SK-N-SH treated with all-trans-retinoic acid at 6 μM for 48 hours (cell line): ENCODE measurements at regions not wholly inside any gene's neighbourhood (a gene's known extent, or its start where the extent isn't known, plus 50 kb on each side); places are given as distances from the start of the nearest gene placed in this dataset.
"Not testable (repeated sequence)": the region's sequence is repeated elsewhere in the genome, so short reads cannot be mapped to it uniquely, and the experiment has no call there.

Experiments
- ATAC-seq: fragments of 200-7000 bp; cut with Tn5 transposase; 3 replicates; pipeline ENCODE4 v1.9.1; 2020; ENCODE audit warnings: mild to moderate bottlenecking, moderate library complexity
- CREB5 ChIP-seq: fragments of 250-450 bp; sonication (Bioruptor Pico); IDR thresholded peaks from 2 replicates; pipeline ENCODE4 v1.5.1; 2020; ENCODE audit warnings: low read depth, mild to moderate bottlenecking, moderate library complexity
- CSDC2 ChIP-seq: fragments of 250-450 bp; sonication (Bioruptor Pico); IDR thresholded peaks from 2 replicates; pipeline ENCODE4 v1.5.0; 2020; ENCODE audit warnings: mild to moderate bottlenecking, moderate library complexity
- ESRRG ChIP-seq: fragments of 250-450 bp; sonication (Bioruptor Pico); IDR thresholded peaks from 2 replicates; pipeline ENCODE4 v1.6.1; 2021; ENCODE audit warnings: mild to moderate bottlenecking
- GLIS3 ChIP-seq: fragments of 250-450 bp; sonication (Bioruptor Pico); IDR thresholded peaks from 2 replicates; pipeline ENCODE4 v1.5.0; 2020; ENCODE audit warnings: mild to moderate bottlenecking, moderate library complexity
- ISL1 ChIP-seq: fragments of 250-450 bp; sonication (Bioruptor Pico); IDR thresholded peaks from 2 replicates; pipeline ENCODE4 v2.1.2; 2022; ENCODE audit warnings: mild to moderate bottlenecking, moderate library complexity
- OSR1 ChIP-seq: fragments of 250-450 bp; sonication (Bioruptor Pico); IDR thresholded peaks from 2 replicates; pipeline ENCODE4 v1.8.0; 2022; ENCODE audit warnings: moderate library complexity, mild to moderate bottlenecking, inconsistent platforms
- PPARA ChIP-seq: fragments of 250-450 bp; sonication (Bioruptor Pico); IDR thresholded peaks from 2 replicates; pipeline ENCODE4 v1.5.0; 2020; ENCODE audit warnings: mild to moderate bottlenecking, borderline replicate concordance
- RARB ChIP-seq: fragments of 250-450 bp; sonication (Bioruptor Pico); IDR thresholded peaks from 2 replicates; pipeline ENCODE4 v1.8.0; 2021; ENCODE audit warnings: mild to moderate bottlenecking, moderate library complexity
- SNAI2 ChIP-seq: fragments of 250-450 bp; sonication (Bioruptor Pico); IDR thresholded peaks from 2 replicates; pipeline ENCODE4 v1.5.0; 2020; ENCODE audit warnings: mild to moderate bottlenecking, moderate library complexity
- TCF4 ChIP-seq: fragments of 250-450 bp; sonication (Bioruptor Pico); IDR thresholded peaks from 2 replicates; pipeline ENCODE4 v1.8.0; 2021; ENCODE audit warnings: mild to moderate bottlenecking, moderate library complexity, borderline replicate concordance
- TOX ChIP-seq: fragments of 250-450 bp; sonication (Bioruptor Pico); IDR thresholded peaks from 2 replicates; pipeline ENCODE4 v1.8.0; 2021; ENCODE audit warnings: mild to moderate bottlenecking, moderate library complexity, borderline replicate concordance
- ZC3H10 ChIP-seq: fragments of 250-450 bp; sonication (Bioruptor Pico); IDR thresholded peaks from 2 replicates; pipeline ENCODE4 v1.5.1; 2021; ENCODE audit warnings: mild to moderate bottlenecking, moderate library complexity
- ZFP3 ChIP-seq: fragments of 250-450 bp; sonication (Bioruptor Pico); IDR thresholded peaks from 2 replicates; pipeline ENCODE4 v1.5.0; 2020; ENCODE audit warnings: mild to moderate bottlenecking, moderate library complexity
- ZNF565 ChIP-seq: fragments of 450-650 bp; formaldehyde crosslinking; conservative IDR thresholded peaks from 2 replicates; pipeline ENCODE4 v1.5.0; 2020; ENCODE audit warnings: low read depth, mild to moderate bottlenecking, moderate library complexity
- ZNF70 ChIP-seq: fragments of 450-650 bp; formaldehyde crosslinking; IDR thresholded peaks from 2 replicates; pipeline ENCODE4 v1.5.0; 2020; ENCODE audit warnings: mild to moderate bottlenecking, moderate library complexity
- TF ChIP-seq, protein P1 (sequence below): fragments of 250-450 bp; sonication (Bioruptor Pico); IDR thresholded peaks from 2 replicates; pipeline ENCODE4 v1.8.0; 2021; ENCODE audit warnings: low read depth, mild to moderate bottlenecking, moderate library complexity, borderline replicate concordance
- TF ChIP-seq, protein P2 (sequence below): fragments of 250-450 bp; sonication (Bioruptor Pico); IDR thresholded peaks from 2 replicates; pipeline ENCODE4 v1.8.0; 2020; ENCODE audit warnings: mild to moderate bottlenecking, moderate library complexity, borderline replicate concordance
- TF ChIP-seq, protein P3 (sequence below): fragments of 250-450 bp; sonication (Bioruptor Pico); IDR thresholded peaks from 2 replicates; pipeline ENCODE4 v1.5.1; 2021; ENCODE audit warnings: mild to moderate bottlenecking, moderate library complexity
- TF ChIP-seq, protein P4 (sequence below): fragments of 250-450 bp; sonication (Bioruptor Pico); IDR thresholded peaks from 2 replicates; pipeline ENCODE4 v1.5.0; 2020; ENCODE audit warnings: mild to moderate bottlenecking, moderate library complexity

DNA sequence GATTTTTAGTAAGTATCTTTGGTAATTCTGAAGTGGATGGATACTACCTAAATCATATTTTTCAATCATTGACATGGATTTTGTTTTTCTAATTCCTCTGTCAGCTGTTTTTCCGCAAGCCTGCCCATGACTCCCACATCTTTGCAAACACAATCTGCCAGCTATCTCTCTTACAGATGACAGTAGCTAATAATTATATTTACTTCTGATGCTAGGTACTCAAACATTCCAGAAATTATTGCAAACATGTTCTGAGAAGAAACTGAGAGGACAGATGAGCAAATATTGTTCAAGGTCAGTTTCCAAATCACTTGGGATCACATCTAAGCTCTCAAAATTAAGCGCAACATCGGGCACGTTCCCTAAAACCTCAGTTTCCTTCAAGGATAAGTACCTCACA, 270.0 kb upstream of the CDH19 start:
- TF ChIP-seq PPARA (CRISPR knock-in tag) (no peak), RARB (CRISPR knock-in tag) (no peak), ZNF70 (CRISPR knock-in tag) (no peak), SNAI2 (no peak), TOX (CRISPR knock-in tag) (no peak), TCF4 (CRISPR knock-in tag) (no peak), ISL1 (CRISPR knock-in tag) (no peak), CREB5 (CRISPR knock-in tag) (no peak), ESRRG (CRISPR knock-in tag) (no peak), OSR1 (CRISPR knock-in tag) (no peak), ZFP3 (CRISPR knock-in tag) (no peak), ZNF565 (CRISPR knock-in tag) (no peak), ZC3H10 (no peak), GLIS3 (CRISPR knock-in tag) (no peak)
- TF ChIP-seq, protein P1, sequence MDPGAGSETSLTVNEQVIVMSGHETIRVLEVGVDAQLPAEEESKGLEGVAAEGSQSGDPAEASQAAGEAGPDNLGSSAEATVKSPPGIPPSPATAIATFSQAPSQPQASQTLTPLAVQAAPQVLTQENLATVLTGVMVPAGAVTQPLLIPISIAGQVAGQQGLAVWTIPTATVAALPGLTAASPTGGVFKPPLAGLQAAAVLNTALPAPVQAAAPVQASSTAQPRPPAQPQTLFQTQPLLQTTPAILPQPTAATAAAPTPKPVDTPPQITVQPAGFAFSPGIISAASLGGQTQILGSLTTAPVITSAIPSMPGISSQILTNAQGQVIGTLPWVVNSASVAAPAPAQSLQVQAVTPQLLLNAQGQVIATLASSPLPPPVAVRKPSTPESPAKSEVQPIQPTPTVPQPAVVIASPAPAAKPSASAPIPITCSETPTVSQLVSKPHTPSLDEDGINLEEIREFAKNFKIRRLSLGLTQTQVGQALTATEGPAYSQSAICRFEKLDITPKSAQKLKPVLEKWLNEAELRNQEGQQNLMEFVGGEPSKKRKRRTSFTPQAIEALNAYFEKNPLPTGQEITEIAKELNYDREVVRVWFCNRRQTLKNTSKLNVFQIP (CRISPR knock-in tag) = no peak
- TF ChIP-seq, protein P2, sequence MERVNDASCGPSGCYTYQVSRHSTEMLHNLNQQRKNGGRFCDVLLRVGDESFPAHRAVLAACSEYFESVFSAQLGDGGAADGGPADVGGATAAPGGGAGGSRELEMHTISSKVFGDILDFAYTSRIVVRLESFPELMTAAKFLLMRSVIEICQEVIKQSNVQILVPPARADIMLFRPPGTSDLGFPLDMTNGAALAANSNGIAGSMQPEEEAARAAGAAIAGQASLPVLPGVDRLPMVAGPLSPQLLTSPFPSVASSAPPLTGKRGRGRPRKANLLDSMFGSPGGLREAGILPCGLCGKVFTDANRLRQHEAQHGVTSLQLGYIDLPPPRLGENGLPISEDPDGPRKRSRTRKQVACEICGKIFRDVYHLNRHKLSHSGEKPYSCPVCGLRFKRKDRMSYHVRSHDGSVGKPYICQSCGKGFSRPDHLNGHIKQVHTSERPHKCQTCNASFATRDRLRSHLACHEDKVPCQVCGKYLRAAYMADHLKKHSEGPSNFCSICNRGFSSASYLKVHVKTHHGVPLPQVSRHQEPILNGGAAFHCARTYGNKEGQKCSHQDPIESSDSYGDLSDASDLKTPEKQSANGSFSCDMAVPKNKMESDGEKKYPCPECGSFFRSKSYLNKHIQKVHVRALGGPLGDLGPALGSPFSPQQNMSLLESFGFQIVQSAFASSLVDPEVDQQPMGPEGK (CRISPR knock-in tag) = no peak
- TF ChIP-seq, protein P3, sequence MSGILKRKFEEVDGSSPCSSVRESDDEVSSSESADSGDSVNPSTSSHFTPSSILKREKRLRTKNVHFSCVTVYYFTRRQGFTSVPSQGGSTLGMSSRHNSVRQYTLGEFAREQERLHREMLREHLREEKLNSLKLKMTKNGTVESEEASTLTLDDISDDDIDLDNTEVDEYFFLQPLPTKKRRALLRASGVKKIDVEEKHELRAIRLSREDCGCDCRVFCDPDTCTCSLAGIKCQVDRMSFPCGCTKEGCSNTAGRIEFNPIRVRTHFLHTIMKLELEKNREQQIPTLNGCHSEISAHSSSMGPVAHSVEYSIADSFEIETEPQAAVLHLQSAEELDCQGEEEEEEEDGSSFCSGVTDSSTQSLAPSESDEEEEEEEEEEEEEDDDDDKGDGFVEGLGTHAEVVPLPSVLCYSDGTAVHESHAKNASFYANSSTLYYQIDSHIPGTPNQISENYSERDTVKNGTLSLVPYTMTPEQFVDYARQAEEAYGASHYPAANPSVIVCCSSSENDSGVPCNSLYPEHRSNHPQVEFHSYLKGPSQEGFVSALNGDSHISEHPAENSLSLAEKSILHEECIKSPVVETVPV (CRISPR knock-in tag) = no peak
- TF ChIP-seq, protein P4, sequence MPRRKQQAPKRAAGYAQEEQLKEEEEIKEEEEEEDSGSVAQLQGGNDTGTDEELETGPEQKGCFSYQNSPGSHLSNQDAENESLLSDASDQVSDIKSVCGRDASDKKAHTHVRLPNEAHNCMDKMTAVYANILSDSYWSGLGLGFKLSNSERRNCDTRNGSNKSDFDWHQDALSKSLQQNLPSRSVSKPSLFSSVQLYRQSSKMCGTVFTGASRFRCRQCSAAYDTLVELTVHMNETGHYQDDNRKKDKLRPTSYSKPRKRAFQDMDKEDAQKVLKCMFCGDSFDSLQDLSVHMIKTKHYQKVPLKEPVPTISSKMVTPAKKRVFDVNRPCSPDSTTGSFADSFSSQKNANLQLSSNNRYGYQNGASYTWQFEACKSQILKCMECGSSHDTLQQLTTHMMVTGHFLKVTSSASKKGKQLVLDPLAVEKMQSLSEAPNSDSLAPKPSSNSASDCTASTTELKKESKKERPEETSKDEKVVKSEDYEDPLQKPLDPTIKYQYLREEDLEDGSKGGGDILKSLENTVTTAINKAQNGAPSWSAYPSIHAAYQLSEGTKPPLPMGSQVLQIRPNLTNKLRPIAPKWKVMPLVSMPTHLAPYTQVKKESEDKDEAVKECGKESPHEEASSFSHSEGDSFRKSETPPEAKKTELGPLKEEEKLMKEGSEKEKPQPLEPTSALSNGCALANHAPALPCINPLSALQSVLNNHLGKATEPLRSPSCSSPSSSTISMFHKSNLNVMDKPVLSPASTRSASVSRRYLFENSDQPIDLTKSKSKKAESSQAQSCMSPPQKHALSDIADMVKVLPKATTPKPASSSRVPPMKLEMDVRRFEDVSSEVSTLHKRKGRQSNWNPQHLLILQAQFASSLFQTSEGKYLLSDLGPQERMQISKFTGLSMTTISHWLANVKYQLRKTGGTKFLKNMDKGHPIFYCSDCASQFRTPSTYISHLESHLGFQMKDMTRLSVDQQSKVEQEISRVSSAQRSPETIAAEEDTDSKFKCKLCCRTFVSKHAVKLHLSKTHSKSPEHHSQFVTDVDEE (CRISPR knock-in tag) = no peak
- no peak for ATAC-seq

DNA sequence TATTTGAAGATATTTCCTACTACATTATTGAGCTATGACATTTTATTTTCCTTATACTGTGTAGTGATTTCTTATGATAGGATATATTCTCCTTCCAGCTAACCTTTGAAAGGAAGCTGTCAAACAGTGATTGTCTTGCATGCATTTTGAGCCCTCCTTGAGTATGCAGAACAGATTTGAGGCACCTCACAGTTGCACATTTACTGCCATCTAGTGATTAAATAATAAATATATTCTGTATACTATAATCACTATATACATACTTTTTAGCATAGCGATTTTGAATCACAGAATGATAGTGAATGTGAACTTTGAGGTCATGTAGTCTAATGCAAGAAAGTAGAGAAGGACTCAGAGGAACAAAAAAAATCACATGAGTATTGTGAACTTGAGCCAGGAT, 268.4 kb upstream of the CDH19 start:
- TF ChIP-seq CSDC2 (CRISPR knock-in tag) = no peak
- peak; percentile 83 for ATAC-seq

- no peak for TF ChIP-seq GLIS3 (CRISPR knock-in tag)
- TF ChIP-seq, protein P4 (CRISPR knock-in tag) = no peak
Measured at GRCh38 chr18:66867653-66868052, 263.8 kb upstream of the CDH19 start.

DNA sequence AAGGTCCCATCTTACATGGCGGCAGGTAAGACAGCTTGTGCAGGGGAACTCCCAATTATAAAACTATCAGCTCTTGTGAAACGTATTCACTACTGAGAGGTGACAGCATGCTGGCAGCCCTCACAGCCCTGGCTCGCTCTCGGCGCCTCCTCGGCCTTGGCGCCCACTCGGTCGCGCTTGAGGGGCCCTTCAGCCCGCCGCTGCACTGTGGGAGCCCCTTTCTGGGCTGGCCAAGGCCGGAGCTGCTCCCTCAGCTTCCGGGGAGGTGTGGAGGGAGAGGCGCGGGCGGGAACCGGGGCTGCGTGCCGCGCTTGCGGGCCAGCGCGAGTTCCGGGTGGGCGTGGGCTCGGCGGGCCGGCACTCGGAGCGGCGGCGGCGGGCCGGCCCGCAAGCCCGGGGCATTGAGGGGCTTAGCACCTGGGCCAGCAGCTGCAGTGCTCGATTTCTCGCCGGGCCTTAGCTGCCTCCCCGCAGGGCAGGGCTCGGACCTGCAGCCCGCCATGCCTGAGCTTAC, 262.6 kb upstream of the CDH19 start:
- ATAC-seq = not testable (repeated sequence)

More at GRCh38 chr18:66867653-66868052, 263.8 kb upstream of the CDH19 start:
- ATAC-seq = no peak
